ENCODE measurements at regions not wholly inside any gene's neighbourhood (a gene's known extent, or its start where the extent isn't known, plus 50 kb on each side); places are given as distances from the start of the nearest gene placed in this dataset.

GRCh38 chr13:37392389-37392788 lies 206.2 kb downstream of the POSTN start:
- no peak for TF ChIP-seq POLR2A (IDR thresholded peaks at IDR 0.05; ENCODE audit: low read length)
- no peak for TF ChIP-seq GATA1 (IDR thresholded peaks at IDR 0.05; ENCODE audit: low read depth, low read length)
